NT2/D1 (cell line): ENCODE measurements at regions not wholly inside any gene's neighbourhood (a gene's known extent, or its start where the extent isn't known, plus 50 kb on each side); places are given as distances from the start of the nearest gene placed in this dataset.

Experiments used
- DNase-seq: peaks from one replicate; pipeline ENCODE4 v3.0.0-alpha.2; 2011; ENCODE audit warnings: low read depth, low spot score
- H3K27me3 ChIP-seq: 2 replicates; pipeline ENCODE4 v1.6.0; 2011; ENCODE audit warnings: mild to moderate bottlenecking; ENCODE audit not compliant: insufficient read length, insufficient read depth
- H3K36me3 ChIP-seq: 2 replicates; pipeline ENCODE4 v1.6.1; 2011; ENCODE audit warnings: mild to moderate bottlenecking, low read length, mixed read lengths; ENCODE audit not compliant: insufficient read depth, insufficient read length
- H3K4me1 ChIP-seq: 2 replicates; pipeline ENCODE4 v1.5.1; 2011; ENCODE audit not compliant: insufficient read depth, insufficient read length
- H3K4me3 ChIP-seq: 2 replicates; pipeline ENCODE4 v1.5.1; 2011; ENCODE audit warnings: low read depth; ENCODE audit not compliant: insufficient read length
- H3K9ac ChIP-seq: 2 replicates; pipeline ENCODE4 v1.6.0; 2011; ENCODE audit warnings: low read depth; ENCODE audit not compliant: insufficient read length
- H3K9me3 ChIP-seq: 2 replicates; pipeline ENCODE4 v1.5.1; 2011; ENCODE audit warnings: mild to moderate bottlenecking, low read length; ENCODE audit not compliant: insufficient read depth
- SUZ12 ChIP-seq: IDR thresholded peaks from 2 replicates; pipeline ENCODE4 v1.6.1; 2011; ENCODE audit not compliant: insufficient read length, insufficient read depth; ENCODE audit errors: extremely low read depth
- YY1 ChIP-seq: IDR thresholded peaks from 2 replicates; pipeline ENCODE4 v1.6.1; 2011; ENCODE audit not compliant: insufficient read length, insufficient read depth
- ZNF274 ChIP-seq: IDR thresholded peaks from 2 replicates; pipeline ENCODE4 v1.6.1; 2011; ENCODE audit warnings: mild to moderate bottlenecking, low read depth, low read length

GRCh38 chr4:151942971-151943370 lies 182.2 kb upstream of the GATB start:
- no peak overlapping the region for H3K9ac ChIP-seq
- no peaks in the 10 kb centered on the region for H3K4me1 ChIP-seq
- H3K4me3 ChIP-seq: no peak overlapping the region
- no peaks in the 10 kb centered on the region for H3K36me3 ChIP-seq
- no peak for DNase-seq
- TF ChIP-seq YY1: no peak
- no peak for TF ChIP-seq ZNF274
- no peak for TF ChIP-seq SUZ12
- H3K27me3 ChIP-seq: no peaks in the 10 kb centered on the region
- H3K9me3 ChIP-seq: peaks cover 22% of the 10 kb centered on the region

- TF ChIP-seq YY1: no peak
- TF ChIP-seq SUZ12: no peak
- TF ChIP-seq ZNF274: no peak
Measured at GRCh38 chr4:151940926-151941617, 180.3 kb upstream of the GATB start.

GRCh38 chr4:151940291-151940690 lies 179.5 kb upstream of the GATB start:
- DNase-seq: no peak
- no peaks in the 10 kb centered on the region for H3K27me3 ChIP-seq
- no peaks in the 10 kb centered on the region; the same call in 1 of the 2 replicates for H3K9me3 ChIP-seq
- no peak for TF ChIP-seq ZNF274
- TF ChIP-seq SUZ12: no peak
- no peak for TF ChIP-seq YY1
- no peaks in the 10 kb centered on the region for H3K36me3 ChIP-seq
- H3K4me3 ChIP-seq: no peak overlapping the region
- no peaks in the 10 kb centered on the region for H3K4me1 ChIP-seq
- no peak overlapping the region for H3K9ac ChIP-seq

More at GRCh38 chr4:151940926-151941617, 180.3 kb upstream of the GATB start:
- Histone ChIP-seq H3K27me3 (no peaks in the 10 kb centered on the region), H3K9me3 (peaks cover 5% of the 10 kb centered on the region; the same call in 1 of the 2 replicates), H3K9ac (no peak overlapping the region), H3K36me3 (no peaks in the 10 kb centered on the region), H3K4me3 (no peak overlapping the region), H3K4me1 (no peaks in the 10 kb centered on the region)
- DNase-seq: no peak

- Histone ChIP-seq H3K36me3 (no peaks in the 10 kb centered on the region), H3K9me3 (no peaks in the 10 kb centered on the region; the same call in 1 of the 2 replicates), H3K4me1 (no peaks in the 10 kb centered on the region), H3K4me3 (no peak overlapping the region), H3K9ac (no peak overlapping the region), H3K27me3 (no peaks in the 10 kb centered on the region)
- TF ChIP-seq YY1 (no peak), ZNF274 (no peak), SUZ12 (no peak)
- no peak for DNase-seq
Measured at GRCh38 chr4:151939670-151940069, 178.9 kb upstream of the GATB start.

- no peak for TF ChIP-seq SUZ12
- TF ChIP-seq YY1: no peak
Measured at GRCh38 chr4:151935411-151935810, 174.6 kb upstream of the GATB start.

GRCh38 chr4:151934766-151935165 lies 174.0 kb upstream of the GATB start:
- Histone ChIP-seq H3K9ac (no peak overlapping the region), H3K4me3 (no peak overlapping the region), H3K9me3 (no peaks in the 10 kb centered on the region), H3K27me3 (no peaks in the 10 kb centered on the region), H3K36me3 (no peaks in the 10 kb centered on the region), H3K4me1 (peaks cover 4% of the 10 kb centered on the region)
- TF ChIP-seq YY1 (no peak), SUZ12 (no peak), ZNF274 (no peak)
- DNase-seq: no peak

More at GRCh38 chr4:151935411-151935810, 174.6 kb upstream of the GATB start:
- H3K27me3 ChIP-seq: no peaks in the 10 kb centered on the region
- DNase-seq: no peak
- H3K36me3 ChIP-seq: no peaks in the 10 kb centered on the region
- peaks cover 4% of the 10 kb centered on the region for H3K4me1 ChIP-seq
- H3K9ac ChIP-seq: no peak overlapping the region
- no peak overlapping the region for H3K4me3 ChIP-seq
- H3K9me3 ChIP-seq: no peaks in the 10 kb centered on the region

GRCh38 chr4:151933122-151933827 lies 172.5 kb upstream of the GATB start:
- no peaks in the 10 kb centered on the region for H3K36me3 ChIP-seq
- no peak overlapping the region for H3K4me3 ChIP-seq
- no peaks in the 10 kb centered on the region for H3K9me3 ChIP-seq
- TF ChIP-seq ZNF274 (no peak), SUZ12 (no peak), YY1 (no peak)
- H3K4me1 ChIP-seq: peaks cover 4% of the 10 kb centered on the region
- no peaks in the 10 kb centered on the region for H3K27me3 ChIP-seq
- no peak for DNase-seq
- no peak overlapping the region for H3K9ac ChIP-seq
